Stimulated activated CD4-positive, alpha-beta T cell treated with anti-CD3 and anti-CD28 coated beads, Interleukin-4, amount 100 ng/mL, for 4 hours (primary cell): ENCODE measurements at regions not wholly inside any gene's neighbourhood (a gene's known extent, or its start where the extent isn't known, plus 50 kb on each side); places are given as distances from the start of the nearest gene placed in this dataset.
"Not testable (repeated sequence)": the region's sequence is repeated elsewhere in the genome, so short reads cannot be mapped to it uniquely, and the experiment has no call there.

Experiments used
- DNase-seq, 2 experiments: peaks; one replicate each; pipeline ENCODE4 v3.0.0-alpha.2; 2020

DNA sequence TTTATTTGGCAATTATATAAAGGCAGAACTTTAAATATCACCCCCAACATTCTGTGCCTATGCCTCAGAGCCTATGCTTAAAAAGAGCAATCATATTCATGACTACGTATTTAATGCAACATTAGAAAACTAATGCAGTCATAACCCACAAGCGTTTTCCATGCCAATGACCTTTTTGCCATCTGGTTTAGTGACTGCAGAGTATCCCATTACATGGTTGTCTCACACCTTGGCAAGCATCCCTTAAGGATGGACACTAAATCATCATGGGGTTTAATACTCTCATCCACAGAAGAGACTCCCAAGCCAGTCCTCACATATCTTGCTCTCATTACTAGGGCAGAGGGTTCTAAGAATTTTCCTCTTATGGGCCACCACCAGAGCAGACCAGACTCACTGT lies 188.2 kb upstream of the PLGLB2 start:
- DNase-seq = not testable (repeated sequence)

DNA sequence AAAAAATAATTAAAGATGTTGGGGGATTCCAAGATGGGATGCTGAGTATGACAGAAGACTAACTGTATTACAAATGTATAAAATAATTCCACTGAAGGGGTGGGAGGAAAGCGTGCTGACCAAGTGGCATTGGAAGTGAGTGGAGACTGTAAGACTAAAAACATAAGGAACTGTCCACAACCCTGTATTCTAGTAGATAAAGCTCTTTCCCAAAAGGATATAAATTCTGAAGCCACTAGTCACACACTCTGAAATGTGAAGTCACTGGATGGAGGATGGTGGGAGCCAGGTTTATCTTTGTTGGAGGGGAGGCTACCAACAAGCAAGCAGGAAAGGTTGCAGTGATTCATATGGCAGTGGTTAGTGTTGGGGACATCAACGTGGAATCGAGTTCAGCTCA lies 182.8 kb upstream of the PLGLB2 start:
- DNase-seq = not testable (repeated sequence)

DNA sequence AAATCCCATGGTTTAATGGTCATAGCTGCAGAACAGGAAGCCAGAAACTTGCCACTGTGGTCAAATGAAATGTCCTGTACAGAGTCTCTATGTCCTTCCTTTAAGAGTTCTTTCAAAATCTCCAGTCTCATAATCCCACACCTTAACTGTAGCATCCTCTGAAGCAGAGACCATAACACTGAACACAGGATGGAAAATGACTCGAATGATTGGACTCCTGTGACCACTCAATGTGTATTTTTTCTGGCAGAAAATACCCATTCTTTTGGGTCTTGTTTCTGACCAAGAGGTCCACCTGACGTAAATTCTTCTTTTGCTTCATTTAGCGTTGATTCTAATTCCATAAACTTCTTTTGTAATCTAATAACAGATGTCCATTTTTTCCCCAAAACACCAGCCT lies 181.4 kb upstream of the PLGLB2 start:
- DNase-seq = not testable (repeated sequence)

DNA sequence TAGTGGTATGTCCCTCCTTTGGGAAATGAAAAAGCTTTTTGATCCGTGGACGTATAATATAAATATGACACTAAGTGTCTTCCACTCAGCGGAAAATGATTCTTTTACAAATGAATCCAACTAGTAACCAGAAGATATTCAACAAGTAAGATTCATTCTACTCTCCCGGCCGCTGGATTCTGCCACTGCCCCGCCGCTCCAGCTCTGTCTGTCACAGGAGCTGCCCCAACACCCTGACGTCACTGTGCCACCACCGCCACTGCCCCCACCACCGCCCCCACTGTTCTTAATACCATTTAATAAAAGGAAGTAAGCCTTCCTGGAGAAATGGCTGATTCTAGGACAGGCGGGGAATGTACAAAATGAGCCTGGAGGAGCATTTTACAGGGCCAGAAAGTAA lies 180.8 kb upstream of the PLGLB2 start:
- not testable (repeated sequence) for DNase-seq

DNA sequence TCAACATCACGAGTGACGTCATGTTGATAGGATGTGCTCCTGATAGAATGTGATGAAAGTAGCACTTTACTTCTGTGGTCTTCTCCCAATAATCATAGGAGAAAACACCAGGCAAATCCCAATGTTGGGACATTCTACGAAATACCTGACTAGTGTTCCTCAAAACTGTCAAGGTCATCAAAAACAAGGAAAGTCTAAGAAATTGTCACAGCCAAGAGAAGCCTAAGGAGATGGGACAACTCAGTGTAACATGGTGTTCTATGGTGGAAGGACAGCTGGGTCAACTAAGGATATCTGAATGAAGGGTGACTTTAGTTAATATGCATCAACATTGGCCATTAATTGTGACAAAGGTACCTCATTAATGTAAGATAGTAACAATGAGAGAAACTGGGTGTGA lies 180.0 kb upstream of the PLGLB2 start:
- not testable (repeated sequence) for DNase-seq

DNA sequence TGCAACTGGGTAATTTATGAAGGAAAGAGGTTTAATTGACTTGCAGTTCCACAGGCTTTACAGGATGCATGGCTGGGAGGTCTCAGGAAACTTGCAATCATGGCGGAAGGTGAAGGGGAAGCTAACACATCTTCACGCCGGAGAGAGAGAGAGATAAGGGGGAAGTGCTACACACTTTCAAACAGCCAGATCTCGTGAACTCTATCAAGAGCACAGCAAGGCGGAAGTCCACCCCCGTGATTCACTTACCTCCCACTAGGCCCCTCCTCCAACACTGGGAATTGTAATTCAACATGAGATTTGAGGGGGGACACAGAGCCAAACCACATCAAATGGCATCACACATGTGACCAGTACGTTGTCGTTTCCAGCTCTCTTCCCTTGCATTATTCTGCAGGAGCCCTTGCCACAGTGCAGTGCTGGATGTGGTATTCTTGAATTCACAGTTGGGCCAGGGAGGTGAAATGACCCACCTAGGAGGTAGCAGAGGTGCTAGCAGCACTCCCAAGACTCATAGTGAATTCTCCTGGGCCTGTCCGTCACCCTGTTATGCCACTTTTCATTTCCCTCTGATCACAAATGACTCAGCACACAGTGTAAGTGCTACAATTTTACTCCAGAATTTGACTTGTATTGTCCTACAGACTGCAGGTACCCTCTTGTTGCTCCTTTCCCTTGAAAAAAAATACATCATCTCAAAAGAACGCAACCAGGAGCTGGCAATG lies 179.2 kb upstream of the PLGLB2 start:
- not testable (repeated sequence) for DNase-seq

DNA sequence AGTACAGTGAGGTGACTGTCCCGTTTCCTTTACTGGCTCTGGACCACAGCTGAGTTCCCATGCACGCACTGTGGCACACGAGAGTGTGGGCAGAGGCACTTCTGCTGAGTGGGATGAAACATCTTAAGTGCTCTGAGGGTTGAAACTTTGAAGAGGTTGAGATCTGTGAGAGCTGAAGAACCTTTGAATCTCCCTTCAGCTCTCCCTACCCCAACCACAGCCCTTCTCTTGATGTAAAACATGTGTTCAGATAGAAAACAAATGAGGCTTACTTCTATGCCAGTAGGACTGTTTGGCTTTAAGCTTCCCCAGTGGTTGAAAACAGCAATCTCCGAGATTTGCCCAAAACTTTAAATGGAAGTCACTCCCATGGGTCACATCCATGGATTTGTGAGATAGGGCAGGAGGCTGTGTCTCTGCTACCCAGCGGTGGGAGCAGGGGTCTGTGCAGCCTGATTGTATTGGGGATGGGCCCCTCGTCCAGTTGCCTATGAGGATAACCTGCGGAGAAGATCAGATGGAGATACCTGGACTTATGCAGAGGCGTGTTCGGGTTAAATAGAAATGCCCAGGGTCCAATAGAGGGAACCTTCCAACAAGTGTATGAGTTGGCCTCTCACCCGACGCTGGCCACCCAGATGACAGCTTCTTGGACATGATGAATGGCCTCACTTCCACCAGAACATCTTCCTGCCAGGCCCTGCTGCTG lies 178.0 kb upstream of the PLGLB2 start:
- DNase-seq = not testable (repeated sequence)

DNA sequence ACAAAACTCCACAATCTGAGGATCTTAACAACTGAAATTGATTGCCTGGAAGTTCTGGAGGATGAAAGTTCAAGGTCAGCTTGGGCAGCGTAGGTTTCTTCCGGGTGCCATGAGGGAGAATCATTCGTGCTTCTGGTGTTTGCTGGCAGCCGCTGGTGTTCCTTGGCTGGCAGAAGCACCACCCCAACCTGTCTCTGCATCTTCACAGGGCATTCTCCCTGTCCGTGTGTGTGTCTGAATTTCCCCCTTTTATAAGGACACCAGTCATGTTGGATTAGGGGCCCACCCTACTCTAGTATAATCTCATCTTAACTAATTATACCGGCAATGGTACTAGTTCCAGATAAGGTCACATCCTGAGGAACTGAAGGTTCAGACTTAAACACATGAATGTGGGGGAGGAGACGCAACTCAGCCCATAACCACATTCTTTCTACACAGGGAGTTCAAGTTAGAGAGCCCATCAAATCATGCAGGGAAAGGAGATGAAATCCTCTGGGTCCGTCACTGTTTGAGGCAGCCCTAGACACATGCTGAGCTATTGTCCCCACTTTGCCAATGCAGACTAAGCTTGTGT lies 175.9 kb upstream of the PLGLB2 start:
- not testable (repeated sequence) for DNase-seq

DNA sequence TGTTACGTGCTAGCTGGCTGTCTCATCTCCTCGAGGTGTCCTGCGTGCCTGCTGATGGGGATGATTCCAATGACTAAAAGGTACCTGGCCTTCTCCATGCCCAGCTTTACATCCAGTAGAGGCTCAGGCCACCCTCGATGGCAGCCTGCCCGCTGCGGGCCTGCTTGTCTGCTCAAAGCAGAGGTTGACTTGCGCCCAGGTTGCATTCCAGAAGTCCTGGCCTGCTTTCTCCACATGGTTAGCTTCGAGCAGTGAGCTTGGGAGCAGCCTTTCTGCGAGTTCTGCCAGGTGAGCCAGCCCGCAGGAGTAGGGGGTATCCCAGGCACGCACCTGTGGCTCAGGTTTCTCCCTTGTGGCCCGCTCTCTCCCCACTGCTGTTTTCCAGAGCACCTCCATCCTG lies 175.0 kb upstream of the PLGLB2 start:
- not testable (repeated sequence) for DNase-seq

DNA sequence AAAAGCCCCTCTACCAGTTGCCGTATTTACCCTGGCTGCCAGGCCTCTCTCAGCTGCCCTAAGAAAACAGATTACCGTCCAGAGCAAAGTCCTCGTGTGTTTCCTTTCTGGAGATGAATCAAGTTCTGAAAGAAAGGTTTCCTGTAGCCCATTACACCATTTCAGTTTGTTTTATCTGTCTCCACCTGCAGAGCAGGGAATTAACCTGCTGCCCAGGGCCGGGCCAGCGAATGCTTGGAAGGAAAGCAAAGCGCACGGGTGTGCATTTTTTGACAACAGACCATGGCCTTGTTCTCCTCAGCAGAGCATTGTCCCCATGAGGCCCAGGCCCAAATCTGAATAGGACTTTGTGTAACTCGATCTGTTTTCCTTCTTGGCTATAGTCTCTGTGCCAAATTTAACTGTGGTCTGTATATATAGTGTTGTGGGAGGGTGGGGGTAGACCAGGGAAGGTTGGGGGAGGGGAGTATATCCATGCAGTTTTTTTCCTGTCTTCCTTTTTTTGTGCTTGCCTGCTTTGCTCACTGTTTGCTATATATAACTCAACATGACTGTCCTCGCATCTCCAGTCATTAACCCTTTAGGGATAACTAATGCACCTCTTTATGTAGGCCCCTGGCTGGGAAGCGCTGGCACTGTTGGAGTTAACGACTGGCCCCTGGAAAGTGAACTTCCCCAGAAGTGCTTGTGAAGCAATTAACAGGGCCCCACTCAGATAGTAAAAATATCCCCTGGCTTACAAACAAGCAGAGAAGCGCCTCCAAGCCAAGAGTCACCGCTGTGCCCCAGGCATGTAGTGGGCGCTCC lies 174.3 kb upstream of the PLGLB2 start:
- not testable (repeated sequence) for DNase-seq

DNA sequence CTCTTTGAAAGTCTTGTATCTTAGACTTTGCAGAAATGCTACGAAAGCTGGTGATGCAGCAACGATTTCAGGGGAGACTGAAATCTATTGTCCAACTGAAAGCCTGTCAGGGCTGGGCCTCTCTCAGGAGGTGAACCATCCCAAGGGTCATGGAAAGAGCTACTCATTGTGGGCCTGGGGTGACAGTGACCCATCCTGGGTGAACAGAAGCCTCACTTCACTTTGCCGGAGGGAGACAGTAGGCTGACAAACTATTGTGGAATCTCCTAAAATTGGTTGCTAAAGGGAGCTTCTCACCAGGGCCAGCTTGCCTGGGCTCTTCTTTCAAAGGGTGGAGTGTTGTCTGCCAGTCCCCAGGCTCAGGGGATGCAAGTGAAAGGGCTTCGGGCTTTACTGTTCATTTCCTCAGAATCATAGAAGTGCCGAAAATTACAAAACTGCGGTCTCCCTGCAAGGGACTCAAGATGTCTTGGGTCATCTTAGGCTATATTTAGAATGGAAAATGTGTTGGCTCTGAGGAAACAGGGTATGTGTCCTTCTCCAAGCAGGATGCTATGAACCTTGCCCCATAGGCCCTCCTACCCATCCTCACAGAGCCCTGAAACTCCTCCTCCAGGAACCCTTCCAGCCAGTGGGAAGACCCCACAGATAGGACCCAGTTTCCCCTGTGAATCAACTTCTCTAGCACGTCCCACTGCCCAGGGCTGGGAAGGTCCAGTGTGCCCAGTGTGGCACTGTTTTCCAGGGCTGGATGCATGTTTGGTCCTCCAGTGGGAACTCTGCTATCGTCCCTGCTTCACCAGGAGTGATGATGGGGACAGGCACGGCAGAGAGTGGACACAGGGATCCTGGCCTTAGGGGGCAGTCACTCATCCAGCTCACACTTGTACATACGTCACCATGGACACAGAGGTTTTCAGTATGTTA lies 173.4 kb upstream of the PLGLB2 start:
- DNase-seq = not testable (repeated sequence)

DNA sequence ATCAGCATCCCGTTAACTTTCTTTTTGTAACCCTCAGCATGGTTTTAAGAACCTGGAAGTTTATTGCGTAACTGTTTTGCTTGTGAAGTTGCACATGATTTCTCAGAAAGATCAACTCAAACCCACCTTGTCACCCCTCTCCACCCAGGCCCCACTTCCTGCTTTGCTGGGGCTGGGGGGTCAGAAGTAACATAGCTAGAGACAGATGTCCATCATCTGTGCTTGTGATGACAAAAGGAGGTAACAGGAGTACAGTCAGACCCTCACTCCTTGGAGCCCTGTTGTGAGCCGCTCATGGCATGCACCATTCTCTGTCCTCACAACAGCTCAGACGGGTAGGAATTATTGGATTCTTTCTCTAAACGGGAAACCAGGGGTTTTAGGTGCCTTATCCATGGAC lies 172.7 kb upstream of the PLGLB2 start:
- DNase-seq = not testable (repeated sequence)

DNA sequence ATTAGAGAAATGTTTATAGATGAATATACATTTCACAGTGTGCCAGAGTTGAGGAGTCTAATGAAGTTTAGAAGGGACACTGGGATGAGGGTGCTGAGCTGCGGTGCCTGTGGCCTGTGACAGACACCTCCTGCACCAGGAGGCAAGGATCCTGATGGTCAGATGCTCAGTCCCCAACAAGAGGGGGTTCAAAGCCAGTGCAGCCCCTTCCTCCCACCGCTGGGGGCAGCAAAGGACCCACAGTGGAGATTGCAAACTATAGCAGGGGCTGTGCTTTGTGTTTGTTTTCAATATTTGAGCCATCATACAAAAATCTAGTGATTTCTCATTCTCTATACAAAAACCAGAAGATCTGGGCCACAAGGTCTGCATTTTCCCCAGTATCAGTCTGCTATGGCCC lies 170.5 kb upstream of the PLGLB2 start:
- DNase-seq = not testable (repeated sequence)

DNA sequence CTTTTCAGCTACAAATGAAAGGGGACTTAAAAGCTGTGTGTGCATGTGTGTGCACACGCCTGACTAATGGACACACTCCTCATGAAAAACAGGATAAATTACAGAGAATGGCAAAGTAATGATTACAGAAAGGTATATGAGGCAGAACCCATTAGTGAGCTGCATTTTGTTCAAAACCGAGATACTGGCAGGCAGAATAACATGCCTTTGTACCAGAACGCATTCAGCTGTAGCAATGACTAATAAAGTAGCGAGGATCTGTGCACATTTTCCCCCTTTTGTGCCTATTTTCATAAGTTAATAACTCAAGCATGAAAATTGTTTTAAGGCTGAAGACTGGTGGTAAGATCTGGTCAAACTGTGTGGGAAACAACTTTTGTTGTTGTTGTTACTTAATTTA lies 165.7 kb upstream of the PLGLB2 start:
- not testable (repeated sequence) for DNase-seq

DNA sequence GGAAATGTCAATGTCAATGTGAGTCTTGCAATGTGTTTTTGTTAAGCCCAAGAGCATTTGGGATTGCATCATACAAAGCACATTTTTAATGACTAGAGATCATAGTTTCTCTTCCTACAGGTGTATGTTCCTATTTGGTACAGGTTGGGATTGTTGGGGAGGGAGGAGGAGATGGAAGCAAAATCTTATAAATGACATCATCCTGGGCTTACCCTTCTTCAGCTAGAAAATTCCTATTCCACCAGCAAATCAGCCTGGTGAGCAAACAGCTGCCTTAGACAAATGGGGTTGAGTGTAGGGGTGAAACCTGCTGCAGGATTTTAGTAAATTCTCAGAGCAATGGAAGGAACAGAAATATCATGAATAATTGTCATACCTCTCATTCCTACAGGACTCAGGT lies 165.3 kb upstream of the PLGLB2 start:
- not testable (repeated sequence) for DNase-seq

DNA sequence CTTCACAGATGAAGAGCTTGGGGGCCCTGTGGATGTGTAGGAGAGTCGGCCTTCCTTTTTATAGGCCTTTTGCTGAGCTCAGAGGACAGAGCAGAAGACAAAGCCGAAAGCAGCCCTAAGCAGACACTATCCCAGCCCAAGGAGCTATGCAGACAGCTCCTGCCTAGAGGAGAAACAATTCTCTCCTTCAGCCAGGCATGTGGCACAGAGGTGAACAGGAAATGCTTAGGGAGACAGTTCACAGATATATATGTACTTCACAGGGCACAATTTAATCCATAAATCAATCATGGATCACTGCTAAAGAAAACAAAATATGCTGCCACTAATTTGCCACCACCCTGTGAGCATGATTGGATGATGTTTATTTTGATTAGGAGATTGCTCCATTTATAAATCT lies 164.5 kb upstream of the PLGLB2 start:
- not testable (repeated sequence) for DNase-seq

DNA sequence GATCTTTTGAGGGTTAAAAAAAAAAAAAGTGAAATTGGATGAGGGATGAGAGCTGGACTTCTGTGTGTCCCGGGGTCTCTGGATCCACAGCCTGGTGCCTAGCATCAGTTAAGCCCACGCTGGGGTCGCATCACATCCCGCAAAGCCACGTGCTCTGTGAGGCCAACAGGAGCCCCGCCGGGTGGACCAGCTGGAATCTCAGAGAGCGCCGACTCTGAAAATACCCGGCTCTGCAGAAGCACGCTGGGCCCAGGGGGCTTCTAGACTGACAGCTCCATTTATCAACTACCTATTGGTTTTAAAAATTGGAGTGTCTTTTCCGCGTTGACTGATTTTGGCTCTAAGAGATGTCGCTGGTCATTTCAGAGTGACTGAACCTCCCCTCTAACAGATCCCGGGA lies 164.1 kb upstream of the PLGLB2 start:
- DNase-seq = not testable (repeated sequence)

DNA sequence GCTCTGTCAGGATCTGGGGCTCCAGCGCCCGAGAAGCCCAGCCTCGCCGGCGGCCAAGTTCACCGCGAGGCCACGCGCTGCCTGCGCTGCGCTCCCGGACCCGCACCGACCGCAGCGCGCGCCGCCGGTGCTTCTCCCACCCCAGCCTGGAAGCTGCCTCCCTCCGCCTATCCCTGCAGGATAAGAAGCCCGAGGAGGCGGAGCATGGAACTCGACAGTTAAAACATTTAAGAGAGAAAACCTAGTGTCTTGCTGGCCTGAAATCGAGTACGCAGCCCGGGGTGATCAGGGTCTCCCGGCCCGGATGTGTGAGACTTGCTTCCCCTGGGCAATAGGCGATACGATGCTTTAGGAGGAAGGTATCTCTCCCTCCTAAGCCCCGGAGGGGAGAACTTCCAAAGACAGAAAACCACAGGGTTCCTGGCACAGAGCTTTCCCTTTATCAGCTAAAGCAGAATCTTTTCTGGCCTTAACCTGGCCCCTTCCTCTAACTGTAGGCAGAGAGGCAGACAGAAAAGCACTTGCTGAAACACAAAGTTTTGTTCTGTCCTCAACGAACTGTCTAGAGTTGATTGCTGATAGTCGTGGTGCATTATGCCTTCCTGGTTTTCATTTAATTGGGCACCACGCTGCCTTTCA lies 163.5 kb upstream of the PLGLB2 start:
- not testable (repeated sequence) for DNase-seq

DNA sequence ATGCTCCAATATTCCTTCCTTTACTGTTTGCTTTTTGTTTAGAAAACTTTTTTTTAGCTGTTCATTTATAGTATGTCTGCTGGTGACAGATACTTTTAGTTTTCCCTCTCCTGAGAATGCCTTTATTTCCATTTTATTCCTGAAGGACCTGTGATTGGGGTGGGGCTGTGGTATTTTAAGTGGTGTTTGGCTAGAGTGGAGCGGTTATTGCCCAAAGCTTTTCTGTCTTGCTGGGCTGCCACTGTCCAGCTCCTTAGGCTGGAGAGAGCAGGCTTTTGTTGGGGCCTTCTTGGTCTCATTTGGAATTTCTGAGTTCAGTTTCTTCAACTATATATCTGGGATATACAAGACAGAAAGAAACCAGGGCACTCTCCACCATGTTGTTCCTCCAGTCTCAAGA lies 160.0 kb upstream of the PLGLB2 start:
- DNase-seq = not testable (repeated sequence)

DNA sequence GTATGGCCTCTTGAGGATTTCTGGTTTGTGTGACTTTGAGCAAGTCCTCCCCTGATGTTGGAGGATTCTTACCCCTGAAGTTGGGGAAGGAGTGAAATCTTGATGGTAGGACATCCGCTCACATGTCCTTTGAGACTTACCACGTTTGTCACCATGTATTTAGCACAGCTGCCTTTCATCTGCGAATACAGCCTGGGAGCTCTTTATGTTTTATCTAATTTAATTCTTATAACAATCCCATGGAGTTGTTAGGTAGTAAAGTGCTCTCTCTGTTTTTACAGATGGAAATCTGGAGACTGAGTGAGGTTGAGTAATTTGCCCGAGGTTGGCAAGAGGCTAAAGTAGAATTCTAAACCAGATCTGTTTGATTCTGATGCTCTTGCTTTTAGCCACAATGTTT lies 154.9 kb upstream of the PLGLB2 start:
- DNase-seq = not testable (repeated sequence)
